Endothelial cell of hepatic sinusoid (primary cell): ENCODE measurements at regions not wholly inside any gene's neighbourhood (a gene's known extent, or its start where the extent isn't known, plus 50 kb on each side); places are given as distances from the start of the nearest gene placed in this dataset.

Experiments used
- in situ Hi-C: cut with HindIII; loops from 2 replicates; pipeline ENCODE4 v1.10.0; 2017; ENCODE audit warnings: low sequenced_read_pairs

GRCh38 chr4:181582595-181582994, 660.6 kb upstream of the TENM3 start:
- in situ Hi-C loops, result no loop called here

- in situ Hi-C loops, result no loop called here
Observed at GRCh38 chr4:181588733-181589302, 654.4 kb upstream of the TENM3 start.

DNA sequence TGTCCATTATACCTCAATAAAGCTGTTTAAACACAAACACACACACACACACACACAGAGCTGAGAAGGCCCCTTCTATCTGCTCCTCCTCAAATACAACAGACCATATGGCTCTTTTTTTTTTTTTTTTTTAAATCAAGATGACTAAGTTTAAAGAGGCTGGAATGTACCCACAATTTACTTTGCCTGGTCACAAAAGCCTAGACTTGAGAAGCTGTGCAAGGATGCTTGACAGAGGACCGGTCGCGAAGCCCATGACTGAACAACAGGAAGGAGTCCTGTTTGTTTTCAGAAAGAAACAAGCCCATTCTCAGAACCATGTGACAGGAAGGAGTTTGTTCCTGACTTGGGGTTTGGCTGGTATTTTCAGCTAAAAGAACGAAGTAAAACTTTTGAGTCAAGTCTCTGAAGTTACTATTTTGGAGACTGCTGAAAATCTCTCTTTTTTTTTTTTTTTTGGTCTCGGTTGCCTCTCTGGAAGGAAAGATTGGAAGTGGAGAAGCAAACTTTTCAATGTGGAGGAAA, 650.9 kb upstream of the TENM3 start:
- in situ Hi-C loops, result no loop called here

GRCh38 chr4:181593703-181594102, 649.5 kb upstream of the TENM3 start:
- in situ Hi-C loops, result no loop called here

- in situ Hi-C loops, result no loop called here
Observed at GRCh38 chr4:181594188-181594587, 649.0 kb upstream of the TENM3 start.

DNA sequence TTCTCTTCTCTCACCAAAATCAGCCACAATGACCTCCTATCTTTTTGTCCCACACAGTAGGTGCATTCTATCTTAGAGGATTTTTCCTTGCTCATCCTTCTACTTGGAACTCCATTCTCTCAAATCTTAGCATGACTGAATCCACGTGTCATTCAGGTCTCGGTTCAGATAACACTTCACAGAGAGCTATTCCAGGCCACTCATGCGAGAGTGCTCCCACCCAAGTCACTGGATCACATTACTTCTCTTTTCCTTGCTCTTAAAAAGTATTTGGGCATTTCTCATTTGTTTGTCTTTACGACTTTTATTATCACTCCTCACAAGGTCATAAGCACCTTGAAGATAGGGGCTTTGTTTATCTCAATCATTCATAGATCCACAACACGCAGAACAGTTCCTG, 647.5 kb upstream of the TENM3 start:
- in situ Hi-C loops, result no loop called here

GRCh38 chr4:181597766-181598165, 645.4 kb upstream of the TENM3 start:
- in situ Hi-C loops, result no loop called here

GRCh38 chr4:181599134-181599533, 644.1 kb upstream of the TENM3 start:
- in situ Hi-C loops, result no loop called here

DNA sequence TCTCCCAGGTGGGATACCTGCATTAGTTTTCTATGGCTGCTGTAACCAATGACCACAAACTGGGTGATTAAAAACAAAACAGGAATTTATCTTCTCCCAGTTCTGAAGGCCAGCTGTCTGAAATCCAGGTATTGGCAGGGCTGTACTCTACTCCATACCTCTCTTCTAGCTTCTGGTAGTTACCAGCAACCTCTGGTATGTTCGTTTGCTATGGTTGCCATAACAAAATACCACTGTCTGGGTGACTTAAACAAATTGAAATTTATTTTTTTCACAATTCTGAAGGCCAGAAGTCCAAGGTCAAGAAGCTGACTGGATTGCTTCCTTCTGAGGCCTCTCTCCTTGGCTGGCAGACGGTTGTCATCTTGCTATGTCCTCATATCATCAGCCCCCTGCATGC, 642.1 kb upstream of the TENM3 start:
- in situ Hi-C loops, result no loop called here

DNA sequence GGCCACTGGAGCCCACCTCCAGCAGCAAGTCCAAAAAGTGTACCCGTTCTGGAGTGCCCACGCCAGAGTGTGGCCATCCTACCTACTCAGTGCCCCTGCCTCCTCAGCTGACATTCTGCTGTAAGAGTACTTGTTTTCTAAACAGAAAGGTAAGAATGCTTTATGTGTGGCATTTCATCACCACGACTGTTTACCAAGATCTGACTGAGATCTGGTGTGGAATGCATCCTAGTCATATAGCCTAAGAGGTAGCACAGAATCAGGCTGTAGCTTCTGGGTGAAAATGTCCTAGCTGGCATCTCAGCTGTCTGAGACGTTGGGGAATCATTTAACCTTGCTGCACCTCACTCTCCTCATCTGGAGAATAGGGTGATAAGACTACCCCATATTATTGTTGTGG, 638.7 kb upstream of the TENM3 start:
- in situ Hi-C loops, result no loop called here

- in situ Hi-C loops, result no loop called here
Observed at GRCh38 chr4:181606300-181606699, 636.9 kb upstream of the TENM3 start.

- in situ Hi-C loops, result no loop called here
Observed at GRCh38 chr4:181608181-181608580, 635.0 kb upstream of the TENM3 start.

GRCh38 chr4:181611033-181611711, 632.0 kb upstream of the TENM3 start:
- in situ Hi-C loops, result no loop called here

DNA sequence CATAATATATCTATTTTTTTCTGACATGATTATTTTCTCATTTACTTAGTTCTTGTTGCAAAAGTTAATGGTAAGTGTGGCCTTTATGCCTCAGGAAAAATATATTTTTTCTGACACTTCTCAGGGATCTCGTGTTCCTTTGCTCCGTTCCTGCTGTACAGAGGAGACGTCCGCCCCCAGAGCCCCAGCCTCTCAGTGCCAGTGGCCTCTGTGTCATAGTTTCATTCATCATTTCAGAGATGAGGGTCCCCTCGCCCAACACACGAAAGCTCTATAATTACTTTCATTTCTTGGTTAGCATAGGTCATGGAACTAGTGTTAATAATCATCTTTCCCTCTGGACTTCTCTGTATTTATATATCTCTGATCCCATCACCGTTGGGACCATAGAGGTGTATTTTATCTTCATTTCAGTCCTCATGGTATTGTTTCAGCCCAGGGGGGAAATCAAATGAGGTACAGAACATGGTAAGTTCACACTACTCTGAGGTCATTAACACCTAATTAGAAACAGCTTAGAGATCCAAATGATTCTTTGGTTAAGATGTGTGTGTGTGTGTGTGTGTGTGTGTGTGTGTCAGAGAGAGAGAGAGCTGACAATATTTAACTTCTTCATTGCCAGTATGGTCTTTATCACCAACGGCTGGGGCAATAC, 631.1 kb upstream of the TENM3 start:
- in situ Hi-C loops, result no loop called here

DNA sequence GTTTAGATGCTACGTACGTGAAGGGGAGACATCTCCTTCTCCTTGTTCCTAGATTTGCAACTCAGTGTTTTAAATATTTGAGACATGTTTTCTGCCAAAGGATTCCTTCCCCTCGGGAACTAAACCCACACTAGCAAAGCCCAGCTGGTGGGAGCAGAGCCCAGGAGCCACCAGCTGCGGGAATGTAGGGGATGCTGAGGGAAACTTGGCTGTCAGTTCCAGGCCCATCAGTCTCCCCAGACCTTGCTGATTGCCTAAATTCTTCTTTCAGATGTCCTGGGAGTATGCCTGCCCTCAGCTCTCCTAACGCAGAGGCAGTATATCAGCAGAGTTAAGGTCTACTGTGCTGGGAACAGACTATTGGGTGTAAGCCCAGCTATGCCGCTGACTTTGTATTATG, 630.0 kb upstream of the TENM3 start:
- in situ Hi-C loops, result no loop called here

GRCh38 chr4:181618038-181618618, 625.1 kb upstream of the TENM3 start:
- in situ Hi-C loops, result no loop called here

GRCh38 chr4:181618896-181619295, 624.3 kb upstream of the TENM3 start:
- in situ Hi-C loops, result no loop called here

DNA sequence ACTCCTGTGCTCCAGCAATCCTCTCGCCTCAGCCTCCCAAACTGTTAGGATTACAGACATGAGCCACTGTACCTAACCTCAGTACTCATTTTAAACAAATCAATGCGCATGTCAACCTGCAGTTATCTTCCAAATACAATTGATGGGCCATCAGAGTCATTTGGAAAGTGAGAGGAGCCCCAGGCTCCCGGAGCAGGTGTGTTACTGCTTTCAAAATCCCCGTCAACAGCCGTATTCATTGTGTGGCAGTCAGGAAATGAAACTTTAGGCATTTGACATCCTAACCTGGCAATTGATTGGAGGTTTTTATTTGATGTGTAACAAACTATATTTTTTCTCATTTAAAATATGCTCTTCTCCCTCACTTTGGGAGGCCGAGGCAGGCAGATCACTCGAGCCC, 623.6 kb upstream of the TENM3 start:
- in situ Hi-C loops, result no loop called here

- in situ Hi-C loops, result no loop called here
Observed at GRCh38 chr4:181637186-181638105, 605.8 kb upstream of the TENM3 start.

DNA sequence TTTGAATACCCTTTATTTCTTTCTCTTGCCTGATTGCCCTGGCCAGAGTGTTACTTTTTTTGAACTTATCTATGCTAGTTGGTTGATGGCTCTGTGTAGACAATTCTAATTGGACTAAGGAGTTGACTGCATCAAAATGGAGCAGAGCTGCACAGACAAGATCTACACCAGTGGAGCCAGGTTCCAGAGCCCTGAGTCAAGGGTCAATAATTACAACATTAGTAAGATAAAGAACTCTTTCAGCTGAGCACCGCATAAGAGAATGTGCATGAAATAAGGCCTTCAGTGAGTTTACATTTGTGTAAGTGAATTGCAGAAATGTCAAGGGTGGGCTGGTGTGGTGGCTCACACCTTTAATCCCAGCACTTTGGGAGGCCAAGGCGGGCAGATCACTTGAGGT, 599.7 kb upstream of the TENM3 start:
- in situ Hi-C loops, result no loop called here

GRCh38 chr4:181645489-181645888, 597.7 kb upstream of the TENM3 start:
- in situ Hi-C loops, result no loop called here
